ENCODE measurements at regions not wholly inside any gene's neighbourhood (a gene's known extent, or its start where the extent isn't known, plus 50 kb on each side); places are given as distances from the start of the nearest gene placed in this dataset.
A peak's percentile ranks its signal among the peaks of the same experiment; 100 is the strongest.

DNA sequence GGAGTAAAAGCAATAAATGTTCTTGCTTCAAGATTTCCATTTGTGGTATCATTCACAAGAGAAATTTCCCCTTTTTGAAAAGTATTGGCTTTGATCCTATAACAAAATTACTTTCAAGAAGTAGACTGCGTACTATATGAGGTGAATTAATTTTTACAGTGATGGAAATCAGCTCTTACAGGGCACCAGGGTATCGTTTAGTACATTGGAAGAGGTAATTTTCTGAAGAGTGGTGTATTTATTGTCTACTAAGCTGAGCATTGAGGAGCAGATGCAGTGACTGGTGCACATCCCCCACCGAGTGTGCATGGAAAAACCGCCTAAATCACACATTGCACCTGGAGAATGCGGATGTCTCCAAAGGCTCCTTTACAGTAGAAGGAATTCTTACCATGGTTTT lies 209.5 kb downstream of the SAMD5 start:
- Mint-ChIP-seq H3K36me3 (ENCODE audit: low read depth) (no peaks in the 10 kb centered on the region), H3K4me1 (no peaks in the 10 kb centered on the region), H3K9me3 (peaks cover 11% of the 10 kb centered on the region), H3K27ac (no peak overlapping the region), H3K27me3 (ENCODE audit: low read depth) (no peaks in the 10 kb centered on the region), H3K4me3 (no peak overlapping the region)
- TF ChIP-seq, protein P1, sequence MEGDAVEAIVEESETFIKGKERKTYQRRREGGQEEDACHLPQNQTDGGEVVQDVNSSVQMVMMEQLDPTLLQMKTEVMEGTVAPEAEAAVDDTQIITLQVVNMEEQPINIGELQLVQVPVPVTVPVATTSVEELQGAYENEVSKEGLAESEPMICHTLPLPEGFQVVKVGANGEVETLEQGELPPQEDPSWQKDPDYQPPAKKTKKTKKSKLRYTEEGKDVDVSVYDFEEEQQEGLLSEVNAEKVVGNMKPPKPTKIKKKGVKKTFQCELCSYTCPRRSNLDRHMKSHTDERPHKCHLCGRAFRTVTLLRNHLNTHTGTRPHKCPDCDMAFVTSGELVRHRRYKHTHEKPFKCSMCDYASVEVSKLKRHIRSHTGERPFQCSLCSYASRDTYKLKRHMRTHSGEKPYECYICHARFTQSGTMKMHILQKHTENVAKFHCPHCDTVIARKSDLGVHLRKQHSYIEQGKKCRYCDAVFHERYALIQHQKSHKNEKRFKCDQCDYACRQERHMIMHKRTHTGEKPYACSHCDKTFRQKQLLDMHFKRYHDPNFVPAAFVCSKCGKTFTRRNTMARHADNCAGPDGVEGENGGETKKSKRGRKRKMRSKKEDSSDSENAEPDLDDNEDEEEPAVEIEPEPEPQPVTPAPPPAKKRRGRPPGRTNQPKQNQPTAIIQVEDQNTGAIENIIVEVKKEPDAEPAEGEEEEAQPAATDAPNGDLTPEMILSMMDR (IDR thresholded peaks at IDR 0.05; ENCODE audit: unreplicated experiment in 3 of 3), result no peak

GRCh38 chr6:147722158-147722557 lies 213.7 kb downstream of the SAMD5 start:
- Mint-ChIP-seq H3K27me3 (ENCODE audit: low read depth) (no peaks in the 10 kb centered on the region), H3K9me3 (peaks cover 14% of the 10 kb centered on the region), H3K27ac (no peak overlapping the region), H3K4me3 (no peak overlapping the region), H3K36me3 (ENCODE audit: low read depth) (no peaks in the 10 kb centered on the region), H3K4me1 (no peaks in the 10 kb centered on the region)
- TF ChIP-seq, protein P1 (IDR thresholded peaks at IDR 0.05; ENCODE audit: unreplicated experiment in 3 of 3), result no peak

DNA sequence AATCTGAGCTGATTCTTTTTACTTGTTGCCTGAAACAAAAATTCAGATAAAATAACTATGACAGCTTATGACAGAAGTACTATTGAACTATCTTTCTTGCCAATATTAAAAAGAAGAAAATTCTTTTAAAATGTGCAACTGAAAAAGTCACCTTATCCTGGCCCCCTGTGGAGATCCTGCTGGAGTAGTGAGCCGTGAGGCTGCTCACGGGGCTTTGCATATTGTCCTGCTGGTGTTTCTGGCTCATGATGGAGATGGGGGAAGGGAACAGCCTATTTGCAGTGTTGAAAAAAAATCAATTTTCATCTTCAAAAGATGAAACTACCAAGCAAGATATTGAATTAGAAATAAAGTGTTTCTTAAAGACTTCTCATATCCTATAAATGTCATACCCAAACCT lies 216.0 kb downstream of the SAMD5 start:
- Mint-ChIP-seq H3K4me1 (no peaks in the 10 kb centered on the region), H3K4me3 (no peak overlapping the region), H3K9me3 (peaks cover 14% of the 10 kb centered on the region), H3K27me3 (ENCODE audit: low read depth) (no peaks in the 10 kb centered on the region), H3K27ac (no peak overlapping the region), H3K36me3 (ENCODE audit: low read depth) (no peaks in the 10 kb centered on the region)
- TF ChIP-seq, protein P1 (IDR thresholded peaks at IDR 0.05; ENCODE audit: unreplicated experiment in 3 of 3), result no peak

GRCh38 chr6:147726342-147726741 lies 217.9 kb downstream of the SAMD5 start:
- Mint-ChIP-seq H3K27me3 (ENCODE audit: low read depth) (no peaks in the 10 kb centered on the region), H3K36me3 (ENCODE audit: low read depth) (no peaks in the 10 kb centered on the region), H3K9me3 (peaks cover 14% of the 10 kb centered on the region), H3K27ac (no peak overlapping the region), H3K4me1 (no peaks in the 10 kb centered on the region), H3K4me3 (no peak overlapping the region)
- TF ChIP-seq, protein P1 (IDR thresholded peaks at IDR 0.05; ENCODE audit: unreplicated experiment in 3 of 3), result no peak

DNA sequence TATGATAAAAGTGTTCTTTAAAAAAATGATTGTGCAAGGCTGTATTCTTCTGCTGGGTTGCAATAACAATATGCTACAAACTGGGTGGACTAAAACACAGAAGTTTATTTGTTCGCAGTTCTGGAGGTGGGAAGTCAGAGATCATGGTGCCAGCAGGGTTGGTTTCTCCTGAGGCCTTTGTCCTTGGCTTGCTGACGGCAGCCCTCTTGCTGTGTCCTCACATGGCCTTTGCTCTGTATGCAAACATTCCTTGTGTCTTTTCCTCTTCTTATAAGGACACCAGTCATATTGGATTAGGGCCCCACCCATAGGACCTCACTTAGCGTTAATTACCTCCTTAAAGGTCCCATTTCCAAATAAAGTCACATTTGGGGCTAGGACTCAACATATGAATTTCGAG lies 220.4 kb downstream of the SAMD5 start:
- no peaks in the 10 kb centered on the region for H3K36me3 Mint-ChIP-seq (ENCODE audit: low read depth)
- peaks cover under 1% of the 10 kb centered on the region for H3K9me3 Mint-ChIP-seq
- H3K4me1 Mint-ChIP-seq, result peaks cover 6% of the 10 kb centered on the region
- no peak overlapping the region for H3K27ac Mint-ChIP-seq
- H3K4me3 Mint-ChIP-seq, result no peak overlapping the region
- no peaks in the 10 kb centered on the region for H3K27me3 Mint-ChIP-seq (ENCODE audit: low read depth)
- TF ChIP-seq, protein P1 (IDR thresholded peaks at IDR 0.05; ENCODE audit: unreplicated experiment in 3 of 3), result no peak

- peaks cover 15% of the 10 kb centered on the region for H3K4me1 Mint-ChIP-seq
- no peaks in the 10 kb centered on the region for H3K9me3 Mint-ChIP-seq
- H3K36me3 Mint-ChIP-seq (ENCODE audit: low read depth), result no peaks in the 10 kb centered on the region
- no peaks in the 10 kb centered on the region for H3K27me3 Mint-ChIP-seq (ENCODE audit: low read depth)
- TF ChIP-seq, protein P1 (IDR thresholded peaks at IDR 0.05; ENCODE audit: unreplicated experiment in 3 of 3), result no peak
- no peak overlapping the region for H3K4me3 Mint-ChIP-seq
- peak overlapping the region in 1 of 3 experiments; percentile 19 for H3K27ac Mint-ChIP-seq
Observed at GRCh38 chr6:147733686-147734085, 225.2 kb downstream of the SAMD5 start.
